Suprapubic skin (tissue), 4 donors: ENCODE measurements at regions not wholly inside any gene's neighbourhood (a gene's known extent, or its start where the extent isn't known, plus 50 kb on each side); places are given as distances from the start of the nearest gene placed in this dataset.
"Not testable (repeated sequence)": the region's sequence is repeated elsewhere in the genome, so short reads cannot be mapped to it uniquely, and the experiment has no call there.

Source experiments
- DNase-seq, 2 donors: peaks; one replicate each; pipeline ENCODE4 v3.0.0-alpha.2; 2019; ENCODE audit warnings: low spot score in 2 of 2
- H3K27ac ChIP-seq: fragments of 200-600 bp; sonication (generic); one replicate; pipeline ENCODE4 v1.5.1; 2019
- H3K27me3 ChIP-seq: fragments of 200-600 bp; sonication (generic); one replicate; pipeline ENCODE4 v1.5.1; 2019
- H3K36me3 ChIP-seq: fragments of 200-600 bp; sonication (generic); one replicate; pipeline ENCODE4 v1.5.1; 2019
- H3K4me1 ChIP-seq: fragments of 200-600 bp; sonication (generic); one replicate; pipeline ENCODE4 v1.5.1; 2019
- H3K4me3 ChIP-seq: fragments of 200-600 bp; sonication (generic); one replicate; pipeline ENCODE4 v1.5.1; 2019; ENCODE audit warnings: mild to moderate bottlenecking
- H3K9me3 ChIP-seq: fragments of 200-600 bp; sonication (generic); one replicate; pipeline ENCODE4 v1.5.1; 2019
- CTCF ChIP-seq, 2 donors: fragments of 200-600 bp in 1 of 2; fragments of 450-650 bp in 1 of 2; sonication (generic) in 1 of 2; IDR thresholded peaks; one replicate each; pipeline ENCODE4 v1.5.1; 2016 to 2019; ENCODE audit warnings: antibody characterized with exemption in 2 of 2, mild to moderate bottlenecking in 1 of 2, moderate library complexity in 1 of 2
- EP300 ChIP-seq: sonication (generic); formaldehyde crosslinking; IDR thresholded peaks from one replicate; pipeline ENCODE4 v1.6.1; 2017; ENCODE audit warnings: antibody characterized with exemption
- POLR2A ChIP-seq, 2 donors: fragments of 450-650 bp; IDR thresholded peaks; one replicate each; pipeline ENCODE4 v1.6.1; 2017; ENCODE audit warnings: antibody characterized with exemption in 2 of 2, mild to moderate bottlenecking in 2 of 2, moderate library complexity in 2 of 2
- POLR2AphosphoS5 ChIP-seq, 3 donors: sonication (generic); formaldehyde crosslinking; IDR thresholded peaks; one replicate each; pipeline ENCODE4 v1.6.1; 2017; ENCODE audit warnings: antibody characterized with exemption in 3 of 3
- WGBS: methylation state at CpG from one replicate; pipeline ENCODE4 v1.1.5; 2018; 5-methylcytosine and 5-hydroxymethylcytosine counted together

DNA sequence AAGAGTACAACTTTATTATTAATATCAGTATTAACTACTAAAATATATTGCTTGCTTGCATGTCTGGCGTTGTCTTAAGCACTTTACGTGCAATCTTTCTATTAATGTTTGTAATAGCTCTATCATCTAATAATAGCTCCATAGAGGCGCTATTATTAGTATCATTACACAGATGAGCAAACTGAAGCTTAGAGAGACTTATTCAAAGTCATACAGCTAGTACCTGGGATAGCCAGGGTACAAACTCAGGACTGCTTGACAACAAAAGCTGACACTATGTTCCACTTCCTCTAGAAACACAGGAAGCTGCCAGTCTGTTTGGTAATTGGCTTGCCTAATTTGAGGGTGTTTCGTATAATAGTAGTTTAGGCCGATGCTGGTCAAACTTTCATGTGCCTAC is 523.2 kb downstream of the RMST start:
- H3K4me3 ChIP-seq, result no peak overlapping the region
- DNase-seq, result no peak
- no peak overlapping the region for H3K27ac ChIP-seq
- no peaks in the 10 kb centered on the region for H3K9me3 ChIP-seq
- no peaks in the 10 kb centered on the region for H3K4me1 ChIP-seq
- TF ChIP-seq EP300 (no peak), CTCF (IDR thresholded peaks at IDR 0.05) (no peak), POLR2A (IDR thresholded peaks at IDR 0.05) (no peak), POLR2AphosphoS5 (IDR thresholded peaks at IDR 0.05) (no peak)
- H3K27me3 ChIP-seq, result no peaks in the 10 kb centered on the region
- 92% methylated on average over 5 of the region's 5 CpGs for WGBS
- no peaks in the 10 kb centered on the region for H3K36me3 ChIP-seq

- not testable (repeated sequence) for H3K36me3 ChIP-seq, H3K4me3 ChIP-seq, H3K9me3 ChIP-seq, DNase-seq, H3K4me1 ChIP-seq, H3K27ac ChIP-seq, H3K27me3 ChIP-seq
Measured at GRCh38 chr12:97988588-97988987, 526.0 kb downstream of the RMST start.

GRCh38 chr12:97989366-97989940 is 525.9 kb upstream of the TMPO start:
- TF ChIP-seq CTCF (IDR thresholded peaks at IDR 0.05) (no peak), POLR2A (IDR thresholded peaks at IDR 0.05) (no peak), POLR2AphosphoS5 (IDR thresholded peaks at IDR 0.05) (no peak), EP300 (no peak)

DNA sequence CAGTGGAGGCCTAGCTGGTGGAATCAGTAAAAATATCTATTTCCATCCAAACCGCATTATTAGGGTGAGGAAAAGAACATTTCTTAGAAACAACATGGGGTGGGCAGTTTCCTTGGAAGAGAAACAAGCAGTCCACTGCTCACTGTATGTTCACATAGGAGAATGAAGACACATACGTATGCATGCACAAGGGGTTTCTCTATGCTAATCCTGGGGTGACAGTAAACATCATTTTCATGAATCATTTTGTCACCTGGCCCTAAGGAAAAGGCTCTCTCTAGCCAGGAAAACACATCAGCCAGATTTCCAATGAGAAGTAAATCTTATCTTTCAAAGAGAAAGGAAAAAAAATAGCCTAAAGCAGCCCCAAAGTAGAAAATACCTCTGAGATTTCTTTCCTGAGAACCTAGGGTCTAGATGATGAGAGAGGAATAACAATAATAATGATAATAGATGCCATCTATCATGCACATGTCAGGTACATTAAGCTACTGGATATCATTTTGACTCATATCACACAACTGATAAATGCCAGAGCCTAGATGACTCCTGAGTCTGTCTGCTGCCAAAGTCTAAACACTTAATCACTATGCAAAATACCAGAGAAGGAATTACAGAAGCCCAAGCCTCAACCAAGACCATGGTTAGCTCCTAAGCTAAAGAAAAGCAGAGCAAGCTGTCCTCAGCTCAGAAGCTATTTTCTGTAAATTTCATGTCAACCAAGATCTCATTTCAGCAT is 520.5 kb upstream of the TMPO start:
- Histone ChIP-seq H3K27ac (no peak overlapping the region), H3K9me3 (peaks cover 6% of the 10 kb centered on the region), H3K4me3 (no peak overlapping the region), H3K36me3 (no peaks in the 10 kb centered on the region), H3K4me1 (no peaks in the 10 kb centered on the region), H3K27me3 (no peaks in the 10 kb centered on the region)
- TF ChIP-seq POLR2AphosphoS5 (IDR thresholded peaks at IDR 0.05) (no peak), EP300 (no peak), POLR2A (IDR thresholded peaks at IDR 0.05) (no peak), CTCF (IDR thresholded peaks at IDR 0.05) (no peak)
- no peak for DNase-seq
- WGBS, result 80% methylated on average over 2 of the region's 2 CpGs

More at GRCh38 chr12:97989366-97989940, 525.9 kb upstream of the TMPO start:
- DNase-seq, result no peak
- no peaks in the 10 kb centered on the region for H3K36me3 ChIP-seq
- peaks cover 6% of the 10 kb centered on the region for H3K9me3 ChIP-seq
- no peak overlapping the region for H3K27ac ChIP-seq
- no peaks in the 10 kb centered on the region for H3K4me1 ChIP-seq
- H3K27me3 ChIP-seq, result no peaks in the 10 kb centered on the region
- H3K4me3 ChIP-seq, result no peak overlapping the region

DNA sequence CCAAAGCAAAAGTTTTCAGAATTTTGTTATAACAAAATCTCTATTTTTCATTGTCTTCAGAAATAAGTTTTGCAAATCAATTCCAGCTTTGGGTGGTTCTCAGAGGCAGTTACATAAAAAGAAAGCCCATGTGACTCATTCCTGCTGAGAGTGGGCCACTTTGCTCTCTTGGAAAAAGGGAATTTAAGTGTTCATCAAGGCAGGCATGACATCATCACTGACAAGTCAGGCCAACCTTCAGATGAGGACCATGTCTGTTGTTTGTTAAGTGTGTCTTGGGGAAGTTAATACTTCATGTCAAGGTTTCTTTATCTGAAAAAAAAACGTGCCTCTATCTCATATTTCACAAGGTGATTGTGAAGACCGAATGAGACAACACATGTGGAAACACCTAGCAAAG is 519.8 kb upstream of the TMPO start:
- H3K9me3 ChIP-seq, result peaks cover 6% of the 10 kb centered on the region
- 37% methylated on average over 2 of the region's 2 CpGs for WGBS
- H3K36me3 ChIP-seq, result no peaks in the 10 kb centered on the region
- no peak for TF ChIP-seq EP300
- no peak for TF ChIP-seq CTCF (IDR thresholded peaks at IDR 0.05)
- TF ChIP-seq POLR2A (IDR thresholded peaks at IDR 0.05), result no peak
- no peak for TF ChIP-seq POLR2AphosphoS5 (IDR thresholded peaks at IDR 0.05)
- H3K27ac ChIP-seq, result no peak overlapping the region
- H3K27me3 ChIP-seq, result no peaks in the 10 kb centered on the region
- DNase-seq, result no peak
- no peaks in the 10 kb centered on the region for H3K4me1 ChIP-seq
- H3K4me3 ChIP-seq, result no peak overlapping the region
